ENCODE measurements at regions not wholly inside any gene's neighbourhood (a gene's known extent, or its start where the extent isn't known, plus 50 kb on each side); places are given as distances from the start of the nearest gene placed in this dataset.

DNA sequence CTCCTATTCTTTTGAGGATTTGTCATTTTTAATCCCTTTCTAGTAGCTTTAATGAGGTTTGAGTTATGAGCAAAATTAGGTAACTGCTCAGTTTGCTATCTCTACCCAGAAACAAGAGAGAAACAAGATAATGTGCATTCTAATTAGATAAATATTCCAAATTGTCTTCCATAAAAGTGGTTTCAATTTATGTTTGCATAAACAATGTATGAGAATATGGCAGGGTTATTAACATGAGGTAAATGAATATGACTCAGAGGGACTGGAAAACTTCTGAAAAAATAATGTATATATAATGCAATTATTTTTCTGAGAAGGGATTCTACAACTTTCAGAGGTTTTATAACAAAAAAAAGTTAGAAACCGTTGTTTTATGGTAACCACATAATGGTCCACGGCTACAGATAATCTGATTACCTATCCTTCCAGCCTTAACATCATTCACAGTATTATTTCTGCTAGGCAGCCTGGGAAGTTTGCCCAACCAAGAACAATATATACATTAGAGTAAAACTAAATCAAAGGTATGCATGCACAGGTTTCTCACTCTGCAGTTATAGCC, 101.2 kb downstream of the CRPPA start:
- no peak for DNase-seq (ENCODE audit: low read depth in 2 of 2)

DNA sequence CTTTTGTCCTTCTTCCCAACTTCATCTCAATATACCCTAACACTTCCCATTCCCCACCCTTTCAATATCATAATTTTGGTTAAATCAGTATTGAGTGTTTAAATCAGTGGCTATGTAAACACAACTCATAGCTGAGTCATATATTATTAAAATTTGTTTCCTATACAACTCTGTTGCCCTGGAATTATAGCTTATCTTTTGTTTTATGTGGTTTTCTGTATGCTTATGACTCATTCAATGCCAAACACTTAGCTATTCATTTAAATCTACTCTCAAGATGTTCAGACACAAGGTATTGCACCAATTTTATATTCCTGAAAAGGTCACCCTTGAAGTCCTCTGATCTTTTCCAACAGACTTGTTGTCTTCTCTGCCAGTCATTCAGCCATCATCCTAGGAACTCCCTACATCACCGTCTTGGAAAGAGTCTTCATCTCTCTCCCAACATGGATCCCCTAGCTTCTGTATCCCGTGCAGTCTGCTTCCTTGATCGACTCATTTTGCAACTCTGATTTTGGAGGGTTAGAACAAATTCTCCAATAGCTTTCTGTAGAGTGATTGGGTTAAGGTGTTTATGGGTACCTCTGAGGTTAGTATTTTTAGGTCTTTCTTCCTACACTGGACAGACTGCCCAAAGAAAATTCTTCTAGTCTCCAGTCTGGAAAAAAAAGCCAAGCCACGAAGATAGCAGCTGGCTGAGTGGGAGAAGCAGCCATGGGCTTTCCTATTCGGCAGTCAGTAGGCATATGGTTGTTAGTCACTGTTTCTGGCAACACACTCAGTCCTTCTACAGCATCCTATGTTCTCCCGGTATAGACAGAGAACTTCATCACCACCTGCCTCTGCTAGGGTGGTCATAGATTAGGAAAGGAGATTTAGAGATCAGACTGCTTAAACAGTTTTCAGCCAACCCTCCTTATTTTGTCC, 102.1 kb downstream of the CRPPA start:
- no peak for DNase-seq (ENCODE audit: low read depth in 2 of 2)

DNA sequence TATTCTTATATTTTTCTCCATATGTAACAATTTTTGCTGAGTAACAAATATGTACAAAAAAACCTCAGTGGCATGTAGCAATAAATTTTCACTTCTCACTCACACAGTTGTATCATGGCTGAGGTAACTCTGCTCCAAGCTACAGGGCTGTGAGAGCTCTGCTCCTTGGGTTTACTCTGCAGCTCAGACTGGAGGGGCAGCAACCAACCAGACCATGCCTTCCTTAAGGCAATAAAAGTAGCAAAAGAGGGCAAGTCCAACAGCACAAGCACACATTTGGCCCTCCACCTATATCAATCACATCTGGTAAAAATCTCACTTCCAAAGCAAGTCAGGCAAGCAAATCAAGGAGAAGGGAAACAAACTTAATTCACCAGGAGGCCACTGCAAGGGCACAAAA, 102.9 kb downstream of the CRPPA start:
- no peak for DNase-seq (ENCODE audit: low read depth in 2 of 2)

DNA sequence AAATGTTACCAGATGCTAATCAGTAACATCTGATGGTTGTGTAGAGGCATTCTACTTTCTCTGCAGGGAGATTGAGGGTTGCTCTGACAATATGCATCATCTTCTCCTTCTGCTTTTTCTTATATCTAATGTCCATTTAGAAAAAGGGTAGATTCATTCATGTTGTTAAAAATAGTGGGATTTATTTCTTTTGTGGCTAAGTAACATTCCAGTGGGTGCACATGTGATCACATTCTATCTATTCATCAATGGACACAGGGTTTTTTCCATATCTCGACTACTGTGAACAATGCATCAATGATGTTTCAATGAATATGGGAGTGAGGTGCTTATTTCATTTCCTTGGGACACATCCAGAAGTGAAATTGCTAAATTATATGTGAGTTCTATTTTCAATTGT, 103.9 kb downstream of the CRPPA start:
- no peak for DNase-seq (ENCODE audit: low read depth in 2 of 2)

DNA sequence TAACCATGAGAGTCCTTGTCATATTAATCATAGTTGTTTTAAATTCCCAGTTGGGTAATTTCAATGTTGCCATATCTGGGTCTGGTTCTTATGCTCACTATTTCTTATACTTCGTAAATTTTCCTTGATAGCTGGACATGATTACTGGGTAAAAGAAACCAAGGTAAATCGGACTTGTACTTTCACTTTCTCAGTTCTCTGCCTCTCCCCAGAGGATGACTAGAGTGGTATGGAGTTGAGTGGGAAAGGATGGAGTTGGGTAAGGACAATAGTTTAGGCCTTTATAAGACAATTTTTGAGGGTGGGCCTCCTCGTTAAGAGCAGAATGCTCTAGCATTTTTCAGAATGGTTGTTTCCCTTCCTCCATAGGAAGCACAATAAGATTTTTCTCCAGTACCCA, 106.1 kb downstream of the CRPPA start:
- DNase-seq (ENCODE audit: low read depth in 2 of 2) = no peak

DNA sequence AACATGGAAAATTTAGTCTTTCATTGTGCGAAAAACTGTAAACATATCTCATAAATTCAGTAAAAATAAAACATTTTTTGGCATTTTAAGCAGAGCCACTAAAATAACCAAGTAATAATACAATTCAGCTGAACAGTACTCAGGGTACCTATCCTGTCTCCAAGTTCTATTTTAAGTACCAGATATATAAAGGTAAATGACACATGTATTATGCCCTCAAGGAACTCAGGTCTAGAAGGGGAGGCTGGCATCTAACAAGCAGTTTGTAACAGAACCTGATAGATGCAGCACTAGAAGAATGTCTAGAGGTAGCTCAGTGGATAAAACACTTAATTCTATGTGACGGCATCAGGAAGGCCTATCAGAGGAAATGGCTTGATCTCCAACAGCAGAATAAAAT, 112.2 kb downstream of the CRPPA start:
- no peak for DNase-seq (ENCODE audit: low read depth in 2 of 2)

DNA sequence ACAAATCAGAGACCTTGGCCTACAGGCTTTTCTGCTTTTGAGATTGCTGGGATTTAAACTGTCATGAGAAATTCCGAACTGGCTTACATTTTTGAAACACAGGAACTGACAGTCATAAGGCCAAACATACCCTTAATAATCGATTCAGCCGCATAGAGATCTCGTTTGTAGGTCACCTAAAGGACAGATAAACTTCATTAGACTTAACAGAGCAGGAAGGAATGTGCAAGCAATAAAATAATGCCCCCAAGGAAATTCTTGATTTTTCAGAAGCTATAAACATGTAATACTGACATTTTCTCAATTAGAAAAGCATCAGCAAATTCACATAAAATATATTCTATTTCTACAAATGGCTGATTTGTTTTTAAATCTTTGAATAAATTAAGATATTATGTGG, 120.0 kb downstream of the CRPPA start:
- DNase-seq (ENCODE audit: low read depth in 2 of 2) = no peak

DNA sequence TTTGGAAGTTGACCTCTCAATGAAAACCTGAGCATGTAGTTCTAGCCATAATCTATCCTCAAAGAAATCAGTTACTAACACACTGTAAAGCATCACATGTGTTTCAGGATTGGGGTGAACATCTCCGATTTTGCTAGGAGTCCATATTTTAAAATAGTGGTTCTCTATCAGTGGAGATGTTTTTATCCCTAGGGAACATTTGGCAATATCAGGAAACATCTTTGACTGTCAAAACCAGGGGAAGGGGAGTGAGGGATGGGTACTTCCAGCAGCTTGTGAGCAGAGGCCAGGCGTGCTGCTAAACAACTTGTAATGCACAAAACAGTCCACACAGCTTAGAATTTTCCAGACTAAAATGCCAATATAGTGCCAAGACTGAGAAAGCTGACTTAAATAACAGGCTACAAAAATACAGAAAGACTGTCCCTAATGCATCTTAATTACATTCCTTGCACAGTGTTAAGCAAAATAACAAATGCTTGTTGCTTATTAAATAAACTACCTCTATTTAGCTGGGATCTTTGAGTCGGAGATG, 120.9 kb downstream of the CRPPA start:
- DNase-seq (ENCODE audit: low read depth in 2 of 2) = no peak

DNA sequence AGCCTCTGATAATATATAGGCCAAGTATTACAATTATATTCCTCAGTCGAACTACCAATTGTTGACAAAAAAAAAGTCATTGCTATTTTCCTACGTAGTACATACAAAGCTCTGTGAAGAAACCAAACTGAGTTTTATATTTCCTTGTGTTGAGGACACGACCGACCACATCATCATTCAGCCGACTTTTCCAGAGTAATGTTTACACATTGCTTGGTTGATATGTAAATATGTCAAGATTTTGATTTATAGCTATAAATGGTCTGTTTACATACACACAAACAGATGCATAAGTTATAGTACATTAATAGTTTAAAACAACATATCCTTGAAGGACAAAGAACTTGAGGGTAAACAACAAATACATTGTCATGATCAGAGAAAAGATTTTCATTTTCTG, 121.5 kb downstream of the CRPPA start:
- no peak for DNase-seq (ENCODE audit: low read depth in 2 of 2)

DNA sequence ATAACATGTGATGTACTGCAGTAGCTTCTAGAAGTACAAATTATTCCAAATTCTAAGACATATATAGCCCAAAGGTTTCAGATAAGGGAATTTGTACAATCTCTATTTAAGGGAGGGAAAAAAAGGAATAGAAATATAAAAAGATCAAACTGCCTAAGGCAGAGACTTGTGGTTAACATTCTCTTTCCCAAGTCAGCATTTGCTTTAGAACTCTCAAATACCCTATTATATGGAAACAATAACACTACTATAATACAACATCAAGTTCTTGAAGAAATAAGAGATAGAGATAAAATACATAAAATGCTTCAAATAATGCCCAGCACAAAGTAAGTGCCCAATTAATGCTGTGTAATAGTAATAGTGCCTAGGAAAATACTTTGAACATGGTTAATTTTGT, 123.1 kb downstream of the CRPPA start:
- DNase-seq (ENCODE audit: low read depth in 2 of 2) = no peak

DNA sequence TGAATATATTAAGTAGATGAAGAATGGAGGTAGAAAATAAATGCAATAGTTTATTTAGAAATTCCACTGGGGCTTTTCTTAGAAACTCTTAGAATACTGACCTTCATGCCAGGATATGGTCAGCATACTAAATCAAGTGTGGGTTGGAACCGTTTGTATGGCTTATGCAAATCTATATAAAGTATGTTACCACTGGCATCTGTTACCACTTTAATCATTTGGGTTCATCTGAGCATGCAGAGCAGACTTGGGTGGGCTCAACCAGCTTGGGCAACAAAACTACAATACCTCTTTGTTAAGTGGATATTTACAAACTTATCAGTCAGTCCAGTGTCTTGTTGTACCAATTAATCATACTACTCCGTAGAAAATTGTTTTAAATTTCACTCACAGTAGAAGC, 125.8 kb downstream of the CRPPA start:
- DNase-seq (ENCODE audit: low read depth in 2 of 2) = no peak

DNA sequence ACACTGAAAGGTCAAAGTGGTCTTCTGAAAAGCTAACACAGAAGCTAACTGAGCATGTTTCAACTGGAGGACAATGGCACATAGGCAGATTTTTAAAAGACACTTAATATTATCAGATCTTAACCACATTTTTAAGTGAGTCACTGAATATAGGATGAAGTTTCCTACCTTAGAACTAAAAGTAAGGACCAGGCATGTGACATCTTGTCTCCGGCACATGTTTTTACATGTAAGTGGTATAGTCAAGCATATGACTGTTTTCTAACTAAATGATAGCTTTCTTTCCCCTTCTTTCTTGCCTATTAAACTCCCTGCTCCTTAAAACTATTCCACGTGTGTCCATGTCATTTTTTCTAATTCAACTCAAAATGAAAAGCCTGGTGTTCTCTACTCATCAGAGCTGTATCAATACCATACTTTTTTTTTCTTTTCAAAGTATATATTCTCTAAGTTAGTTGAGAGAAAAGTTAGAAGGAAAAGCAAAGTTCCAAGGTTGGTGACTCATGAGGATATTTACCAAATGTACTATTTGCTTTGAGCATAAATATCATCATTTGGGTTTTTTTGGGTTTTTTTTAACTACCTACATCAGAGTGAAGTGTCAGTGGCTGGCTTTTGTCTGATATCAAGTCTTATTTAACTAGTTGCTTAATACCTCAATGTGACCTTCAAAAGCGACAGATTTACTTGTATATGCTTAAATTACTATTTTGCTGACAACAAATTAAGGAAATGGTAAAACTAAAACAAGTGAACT, 127.5 kb downstream of the CRPPA start:
- DNase-seq (ENCODE audit: low read depth in 2 of 2) = no peak

DNA sequence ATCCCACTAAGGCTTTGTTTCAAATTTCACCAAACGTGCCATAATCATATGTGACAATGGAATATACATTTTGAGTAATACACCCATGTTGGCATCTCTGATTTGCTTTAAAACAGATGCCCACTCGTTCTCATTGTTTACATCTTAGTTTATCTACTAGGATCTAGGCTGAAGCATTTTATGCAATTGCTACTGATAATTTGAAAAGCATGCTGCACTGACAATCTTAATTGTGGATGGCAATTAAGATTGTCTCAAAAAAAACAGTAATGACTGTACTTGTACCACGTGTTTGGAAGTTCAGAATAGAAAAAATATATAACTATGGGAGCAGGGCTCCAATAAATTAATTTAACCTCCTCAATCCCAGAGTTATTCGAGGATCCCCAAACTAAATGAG, 136.8 kb downstream of the CRPPA start:
- DNase-seq (ENCODE audit: low read depth in 2 of 2) = no peak

DNA sequence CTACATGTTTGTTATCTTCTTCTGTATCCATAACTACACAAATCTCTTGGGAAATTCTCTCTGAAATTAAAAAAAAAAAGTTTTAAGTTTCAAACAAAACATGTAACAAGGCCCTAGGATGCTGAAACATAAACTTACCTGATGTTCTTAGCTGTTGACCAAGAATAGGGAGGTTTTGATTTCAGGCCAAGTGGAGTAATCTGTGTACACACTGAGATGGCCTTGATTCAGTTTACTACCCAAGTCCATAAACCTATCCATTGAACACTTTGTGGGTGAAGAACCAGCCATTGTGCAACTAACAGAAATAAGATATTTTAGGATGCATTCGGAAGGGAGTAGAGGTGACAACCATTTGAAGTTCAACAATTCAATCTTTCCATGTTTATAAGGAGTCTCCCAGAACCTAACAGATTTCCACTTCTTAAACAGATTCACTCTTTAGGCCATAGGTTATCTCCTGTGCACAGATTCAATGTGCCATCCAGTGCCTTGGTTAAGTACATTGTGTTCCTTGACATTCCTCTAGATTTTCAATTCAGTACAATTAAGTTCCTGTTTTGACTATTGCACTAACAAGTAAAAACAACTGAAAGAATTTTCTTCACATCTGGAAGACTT, 143.1 kb downstream of the CRPPA start:
- no peak for DNase-seq (ENCODE audit: low read depth in 2 of 2)

DNA sequence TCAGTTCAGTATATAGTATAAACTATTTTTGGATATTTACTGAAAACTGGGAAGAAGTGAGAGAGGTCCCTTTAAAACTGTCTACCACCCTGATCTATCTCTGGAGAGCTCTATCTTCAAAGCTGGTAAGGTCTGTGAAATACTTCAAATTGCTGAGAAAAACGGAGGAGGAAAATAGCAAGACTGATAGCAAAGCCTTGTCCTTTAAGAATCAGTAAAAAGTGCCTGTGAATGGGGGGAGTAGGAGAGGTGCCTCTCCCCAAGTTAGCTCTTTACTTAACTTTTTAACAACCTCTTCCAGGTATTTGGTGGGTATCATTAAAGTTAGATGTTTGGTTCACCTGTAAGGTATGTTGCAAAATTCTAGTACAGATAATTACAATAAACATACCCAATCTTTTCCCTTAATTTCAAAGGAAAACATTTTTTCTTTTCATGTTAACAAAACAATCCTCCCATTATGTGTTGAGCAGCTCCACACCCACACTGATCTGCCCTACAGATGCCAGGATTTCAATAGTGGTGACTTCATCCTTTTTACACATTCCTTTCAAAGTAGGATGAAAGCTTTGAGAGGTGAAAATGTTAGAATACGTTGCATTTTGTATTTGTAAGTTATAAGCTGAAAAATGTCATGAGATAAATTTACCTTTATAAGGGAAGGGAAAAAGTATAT, 149.2 kb downstream of the CRPPA start:
- no peak for DNase-seq (ENCODE audit: low read depth in 2 of 2)

DNA sequence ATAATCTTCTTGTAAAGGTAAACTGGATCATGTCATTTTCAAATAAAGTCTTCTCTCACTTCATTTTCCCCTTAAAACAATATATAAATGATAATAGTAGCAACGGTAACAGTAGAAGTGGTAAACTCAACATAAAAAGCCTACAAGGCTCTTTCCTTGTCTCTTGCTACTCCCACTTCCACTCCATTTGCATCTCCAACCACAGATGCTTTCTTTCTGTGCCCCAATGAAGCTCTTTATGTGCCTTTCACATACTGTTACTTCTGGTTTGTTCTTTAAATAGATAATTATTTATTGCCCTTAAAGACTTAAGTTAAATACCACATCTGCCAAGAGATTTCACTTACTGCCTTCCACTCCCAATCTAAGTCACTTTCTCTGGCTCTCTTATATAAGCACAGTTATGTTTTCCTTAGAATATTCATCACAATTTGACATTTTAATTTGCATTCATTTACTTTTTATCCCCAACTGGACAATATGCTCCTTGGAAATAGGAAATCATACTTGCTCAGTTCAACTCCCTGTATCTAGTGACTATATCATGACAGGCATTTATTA, 149.9 kb downstream of the CRPPA start:
- no peak for DNase-seq (ENCODE audit: low read depth in 2 of 2)

DNA sequence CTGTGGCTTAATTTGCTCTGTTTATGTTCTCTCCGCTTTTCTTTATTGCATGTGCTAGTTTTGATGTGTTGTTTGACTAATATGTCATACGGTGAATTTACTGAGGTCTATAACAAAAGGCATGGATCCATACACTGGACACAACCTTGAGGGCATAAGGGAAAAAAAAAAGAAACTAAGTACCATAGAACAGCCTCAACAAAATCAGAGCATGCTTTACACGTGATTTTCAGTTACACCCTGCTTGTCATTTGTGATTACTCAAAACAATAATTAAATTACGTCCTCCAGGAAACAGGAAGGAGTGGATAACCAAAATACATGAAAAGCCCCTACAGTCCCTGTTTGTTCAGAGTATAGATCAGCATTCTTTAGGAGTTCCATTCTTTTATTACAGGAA, 150.5 kb downstream of the CRPPA start:
- DNase-seq (ENCODE audit: low read depth in 2 of 2) = no peak

DNA sequence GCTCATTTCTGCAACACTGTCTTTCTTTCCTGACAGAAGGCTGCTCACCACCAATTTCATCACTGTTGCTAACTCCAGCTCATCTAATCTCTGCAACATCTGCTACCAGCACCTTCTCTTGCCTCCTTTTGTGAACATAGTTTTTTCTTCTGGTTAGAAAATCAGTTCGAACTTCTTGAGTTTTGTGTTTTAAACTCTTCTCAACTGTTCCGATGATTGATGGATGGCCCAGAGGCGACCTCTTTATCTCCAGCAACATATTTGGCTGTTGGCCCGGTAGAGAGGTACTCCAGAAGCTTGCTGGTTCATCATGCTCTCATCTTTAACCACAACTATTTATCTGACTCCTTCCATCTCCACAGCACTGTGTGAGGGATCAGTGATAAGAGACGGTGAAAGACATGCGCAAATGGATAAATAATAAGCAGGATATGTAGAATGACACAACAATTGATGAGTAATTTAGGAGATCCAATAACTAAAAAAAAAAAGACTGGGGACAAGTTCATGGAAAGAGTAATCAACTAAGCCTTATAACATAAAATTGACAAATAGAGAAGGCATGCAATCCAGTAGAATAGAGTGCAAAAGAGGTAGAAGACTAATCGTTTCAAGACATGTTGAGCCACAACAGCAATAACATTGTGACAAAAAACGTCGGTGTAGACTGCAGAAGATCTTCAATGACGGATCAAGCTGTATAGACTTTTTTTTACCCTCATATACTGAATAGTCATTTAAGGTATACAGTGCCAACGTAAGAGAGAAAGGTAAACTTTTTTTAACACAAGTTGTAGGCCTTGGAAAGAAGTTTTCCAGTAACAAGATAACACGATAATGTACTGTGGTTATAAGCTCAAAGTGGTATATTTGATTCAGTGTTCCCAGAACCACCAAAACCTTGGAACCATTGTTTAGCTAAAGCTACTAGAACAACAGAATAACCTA, 152.2 kb downstream of the CRPPA start:
- peak; percentile 71 to 72 for DNase-seq (ENCODE audit: low read depth in 2 of 2)

DNA sequence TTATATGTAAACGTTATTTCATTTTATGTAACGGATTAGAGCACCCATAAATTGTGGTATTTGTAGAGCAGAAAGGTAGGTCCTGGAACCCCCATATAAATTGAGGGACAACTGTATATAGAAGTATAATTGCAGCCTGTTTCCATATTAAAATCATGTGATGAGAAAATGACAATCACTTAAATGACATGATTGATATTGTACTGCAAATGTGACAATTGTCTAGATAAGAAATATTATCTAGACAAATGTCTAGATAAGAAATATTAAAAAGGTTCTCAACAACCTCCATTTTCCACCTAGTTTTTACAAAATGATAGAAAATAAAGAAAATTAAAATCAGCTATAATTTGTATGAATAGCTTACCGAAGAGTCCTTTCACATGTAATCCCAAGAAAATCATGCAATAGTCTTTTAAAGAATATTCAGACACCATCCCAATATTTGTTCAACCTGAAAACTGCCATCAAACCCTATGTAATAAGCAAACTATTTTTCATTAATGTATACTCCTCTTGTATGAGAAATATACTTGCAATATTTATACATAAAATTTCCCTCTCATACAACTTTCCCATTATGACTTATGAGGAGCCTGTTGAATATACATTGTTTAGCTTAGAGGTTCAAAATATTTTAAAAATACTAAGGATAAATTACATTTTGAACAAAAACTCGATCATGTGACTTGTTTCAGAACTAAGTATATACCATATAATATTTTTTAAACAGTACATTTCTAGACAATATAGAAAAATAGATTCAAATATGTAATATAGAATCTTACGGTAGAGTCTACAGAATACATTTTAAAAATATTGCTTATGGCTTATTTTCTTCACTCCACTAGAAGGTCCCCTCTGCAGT, 153.2 kb downstream of the CRPPA start:
- no peak for DNase-seq (ENCODE audit: low read depth in 2 of 2)

Data from fibroblast of skin of left quadriceps (primary cell).